ENCODE measurements at regions not wholly inside any gene's neighbourhood (a gene's known extent, or its start where the extent isn't known, plus 50 kb on each side); places are given as distances from the start of the nearest gene placed in this dataset.

DNA sequence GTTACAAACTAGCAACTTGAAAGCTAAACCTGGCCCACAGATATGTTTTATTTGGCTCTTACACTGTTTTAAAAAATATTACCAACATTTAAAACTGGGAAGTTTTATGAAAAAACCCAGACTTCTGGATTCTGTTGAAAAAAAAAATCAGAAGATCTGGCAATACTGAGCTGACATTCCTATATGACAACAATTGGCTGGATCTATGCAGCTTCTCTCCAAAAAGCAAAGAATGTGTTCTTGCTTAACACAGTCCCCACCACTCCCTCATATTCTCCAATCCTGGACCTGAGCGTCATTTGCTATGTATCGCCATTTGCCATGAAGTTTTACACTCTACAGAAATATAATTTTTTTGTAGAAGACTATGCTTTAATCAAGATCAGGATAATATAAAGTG, 859.6 kb downstream of the LTN1 start:
- TF ChIP-seq, protein P1, sequence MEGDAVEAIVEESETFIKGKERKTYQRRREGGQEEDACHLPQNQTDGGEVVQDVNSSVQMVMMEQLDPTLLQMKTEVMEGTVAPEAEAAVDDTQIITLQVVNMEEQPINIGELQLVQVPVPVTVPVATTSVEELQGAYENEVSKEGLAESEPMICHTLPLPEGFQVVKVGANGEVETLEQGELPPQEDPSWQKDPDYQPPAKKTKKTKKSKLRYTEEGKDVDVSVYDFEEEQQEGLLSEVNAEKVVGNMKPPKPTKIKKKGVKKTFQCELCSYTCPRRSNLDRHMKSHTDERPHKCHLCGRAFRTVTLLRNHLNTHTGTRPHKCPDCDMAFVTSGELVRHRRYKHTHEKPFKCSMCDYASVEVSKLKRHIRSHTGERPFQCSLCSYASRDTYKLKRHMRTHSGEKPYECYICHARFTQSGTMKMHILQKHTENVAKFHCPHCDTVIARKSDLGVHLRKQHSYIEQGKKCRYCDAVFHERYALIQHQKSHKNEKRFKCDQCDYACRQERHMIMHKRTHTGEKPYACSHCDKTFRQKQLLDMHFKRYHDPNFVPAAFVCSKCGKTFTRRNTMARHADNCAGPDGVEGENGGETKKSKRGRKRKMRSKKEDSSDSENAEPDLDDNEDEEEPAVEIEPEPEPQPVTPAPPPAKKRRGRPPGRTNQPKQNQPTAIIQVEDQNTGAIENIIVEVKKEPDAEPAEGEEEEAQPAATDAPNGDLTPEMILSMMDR (IDR thresholded peaks at IDR 0.05): no peak
- no peak for TF ChIP-seq POLR2AphosphoS5 (IDR thresholded peaks at IDR 0.05; ENCODE audit: low read depth, low read length)
- TF ChIP-seq, protein P2, sequence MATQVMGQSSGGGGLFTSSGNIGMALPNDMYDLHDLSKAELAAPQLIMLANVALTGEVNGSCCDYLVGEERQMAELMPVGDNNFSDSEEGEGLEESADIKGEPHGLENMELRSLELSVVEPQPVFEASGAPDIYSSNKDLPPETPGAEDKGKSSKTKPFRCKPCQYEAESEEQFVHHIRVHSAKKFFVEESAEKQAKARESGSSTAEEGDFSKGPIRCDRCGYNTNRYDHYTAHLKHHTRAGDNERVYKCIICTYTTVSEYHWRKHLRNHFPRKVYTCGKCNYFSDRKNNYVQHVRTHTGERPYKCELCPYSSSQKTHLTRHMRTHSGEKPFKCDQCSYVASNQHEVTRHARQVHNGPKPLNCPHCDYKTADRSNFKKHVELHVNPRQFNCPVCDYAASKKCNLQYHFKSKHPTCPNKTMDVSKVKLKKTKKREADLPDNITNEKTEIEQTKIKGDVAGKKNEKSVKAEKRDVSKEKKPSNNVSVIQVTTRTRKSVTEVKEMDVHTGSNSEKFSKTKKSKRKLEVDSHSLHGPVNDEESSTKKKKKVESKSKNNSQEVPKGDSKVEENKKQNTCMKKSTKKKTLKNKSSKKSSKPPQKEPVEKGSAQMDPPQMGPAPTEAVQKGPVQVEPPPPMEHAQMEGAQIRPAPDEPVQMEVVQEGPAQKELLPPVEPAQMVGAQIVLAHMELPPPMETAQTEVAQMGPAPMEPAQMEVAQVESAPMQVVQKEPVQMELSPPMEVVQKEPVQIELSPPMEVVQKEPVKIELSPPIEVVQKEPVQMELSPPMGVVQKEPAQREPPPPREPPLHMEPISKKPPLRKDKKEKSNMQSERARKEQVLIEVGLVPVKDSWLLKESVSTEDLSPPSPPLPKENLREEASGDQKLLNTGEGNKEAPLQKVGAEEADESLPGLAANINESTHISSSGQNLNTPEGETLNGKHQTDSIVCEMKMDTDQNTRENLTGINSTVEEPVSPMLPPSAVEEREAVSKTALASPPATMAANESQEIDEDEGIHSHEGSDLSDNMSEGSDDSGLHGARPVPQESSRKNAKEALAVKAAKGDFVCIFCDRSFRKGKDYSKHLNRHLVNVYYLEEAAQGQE (IDR thresholded peaks at IDR 0.05; ENCODE audit: insufficient read depth in 1 of 2, low read depth in 2 of 2, low read length in 1 of 2): no peak
- no peak for TF ChIP-seq TCF7L2 (IDR thresholded peaks at IDR 0.05; ENCODE audit: low read depth, low read length)
